HG03280 (cell line): ENCODE measurements at regions not wholly inside any gene's neighbourhood (a gene's known extent, or its start where the extent isn't known, plus 50 kb on each side); places are given as distances from the start of the nearest gene placed in this dataset.

Experiments
- ATAC-seq: cut with Tn5 transposase; IDR thresholded peaks from one replicate; pipeline ENCODE4 v1.9.1; 2021; ENCODE audit warnings: mild to moderate bottlenecking, moderate library complexity; ENCODE audit not compliant: unreplicated experiment

- no peak for ATAC-seq
Measured at GRCh38 chr14:36035675-36036074, 140.8 kb downstream of the PTCSC3 start.

DNA sequence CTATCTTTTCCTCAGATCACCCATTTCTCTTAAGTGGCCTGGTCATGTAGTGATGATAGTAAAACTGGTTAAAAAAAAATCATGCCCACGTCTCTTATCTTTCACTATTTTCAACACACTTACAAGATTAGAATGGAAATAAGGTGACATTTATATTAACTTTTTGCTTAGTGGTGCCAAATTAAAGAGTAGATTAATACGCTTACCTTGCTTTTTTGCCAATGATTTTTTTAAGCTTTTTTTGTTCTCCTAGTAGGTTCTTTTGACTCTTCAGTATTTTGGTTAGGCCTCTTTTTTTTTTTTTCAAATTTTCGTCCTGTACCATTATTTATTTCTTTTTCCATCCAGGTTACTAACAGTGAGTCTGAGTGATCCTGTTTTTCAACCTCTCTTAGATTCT lies 147.9 kb downstream of the PTCSC3 start:
- ATAC-seq, result no peak

GRCh38 chr14:36028218-36028617 lies 148.3 kb downstream of the PTCSC3 start:
- no peak for ATAC-seq

DNA sequence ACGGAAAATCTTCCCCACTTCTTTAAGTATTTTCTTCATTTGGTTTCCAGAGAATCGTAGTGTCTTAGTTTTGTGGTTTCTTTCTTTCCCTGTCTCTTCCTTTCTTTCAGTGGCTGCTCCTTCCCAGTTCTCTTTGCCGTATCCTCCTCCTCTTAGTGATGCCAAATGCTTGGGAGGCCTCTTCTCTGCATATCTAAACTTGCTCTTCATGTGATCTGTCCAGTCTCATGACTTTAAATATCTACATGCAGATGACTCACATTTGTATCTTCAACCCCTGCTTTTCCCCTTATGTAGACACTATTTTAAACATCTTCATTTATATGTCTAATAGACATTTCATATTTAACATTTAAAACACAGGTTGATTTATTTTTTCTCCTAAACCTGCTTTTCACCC lies 149.2 kb downstream of the PTCSC3 start:
- no peak for ATAC-seq

DNA sequence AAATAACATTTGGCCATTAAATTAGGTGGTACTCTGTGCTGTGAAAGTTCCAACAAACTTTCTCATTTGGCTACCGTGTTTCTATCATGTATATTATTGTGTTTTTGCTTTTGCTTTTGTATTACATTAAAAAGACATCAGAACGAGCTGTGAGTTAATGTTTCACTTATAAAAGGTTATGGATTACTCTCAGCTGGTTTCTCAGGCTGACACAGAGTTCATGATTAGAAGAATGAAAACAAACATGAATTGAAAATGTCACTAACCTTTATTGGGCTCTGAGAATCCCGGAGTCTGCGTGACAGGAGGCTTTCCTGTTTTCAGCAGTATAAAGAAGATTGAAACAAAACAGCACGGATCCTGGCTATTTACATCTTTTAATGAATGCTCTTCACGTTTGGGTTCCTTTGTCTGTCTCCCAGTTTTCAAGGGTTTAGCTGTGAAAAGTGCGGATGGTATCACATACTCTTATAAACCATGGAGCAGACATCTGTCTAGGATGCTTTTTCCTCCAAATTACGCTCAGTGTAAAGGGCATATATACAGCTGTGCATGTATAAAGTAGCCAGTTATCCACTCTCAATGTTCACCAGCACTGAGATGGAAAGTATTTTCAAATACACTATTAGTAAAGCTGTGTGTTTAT lies 153.6 kb downstream of the PTCSC3 start:
- ATAC-seq, result no peak

DNA sequence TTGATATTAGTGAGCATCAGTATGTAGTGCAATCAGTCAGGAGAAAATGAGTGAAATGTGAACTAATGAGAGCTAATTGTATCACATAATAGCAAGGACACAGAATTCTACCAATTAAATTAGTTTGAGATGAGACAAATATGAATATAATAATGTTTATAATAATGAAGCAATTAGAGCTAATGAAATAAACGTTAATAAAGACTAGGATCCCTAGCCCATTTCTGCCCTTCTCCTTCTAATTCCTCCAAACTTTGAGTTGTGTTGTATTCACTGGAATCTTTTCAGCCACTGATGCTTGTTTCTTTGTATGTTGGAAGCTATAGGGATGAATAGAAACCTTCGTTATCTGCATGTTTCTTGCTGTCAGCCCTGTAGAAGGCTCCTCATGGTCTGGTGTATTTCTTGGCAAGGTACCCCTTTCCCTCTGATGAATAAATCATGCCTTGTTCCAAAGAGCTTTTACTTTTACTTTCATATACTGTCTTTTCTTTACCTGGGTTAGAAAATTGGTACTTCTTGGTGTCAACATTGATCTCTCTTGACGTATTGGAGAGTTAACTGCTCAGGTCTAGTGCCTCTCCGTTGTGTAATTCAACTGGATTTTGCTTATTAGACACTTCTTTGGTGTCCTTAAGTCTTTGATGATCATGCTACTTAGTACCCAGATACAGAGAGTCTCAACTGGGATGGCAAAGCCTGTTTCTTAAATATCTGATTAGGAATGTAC lies 154.8 kb downstream of the PTCSC3 start:
- no peak for ATAC-seq

DNA sequence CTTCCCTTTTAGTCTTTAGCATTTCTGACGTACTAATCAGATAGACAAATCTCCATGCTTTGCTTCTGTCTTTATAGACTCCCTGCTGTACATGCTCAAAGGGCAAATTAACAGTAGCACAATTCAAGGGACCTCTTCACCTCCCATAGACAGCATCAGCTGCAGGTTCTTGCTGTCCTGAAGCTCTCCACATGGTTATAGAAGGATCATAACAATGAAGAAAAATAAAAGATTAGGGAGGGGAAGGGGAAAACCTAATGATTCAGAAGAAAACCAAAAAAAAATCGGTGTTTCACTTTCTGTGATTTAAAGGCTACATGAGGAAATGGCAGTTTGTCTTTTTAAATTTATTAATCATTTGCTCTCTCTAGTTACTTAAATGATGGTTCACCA lies 155.5 kb downstream of the PTCSC3 start:
- no peak for ATAC-seq

DNA sequence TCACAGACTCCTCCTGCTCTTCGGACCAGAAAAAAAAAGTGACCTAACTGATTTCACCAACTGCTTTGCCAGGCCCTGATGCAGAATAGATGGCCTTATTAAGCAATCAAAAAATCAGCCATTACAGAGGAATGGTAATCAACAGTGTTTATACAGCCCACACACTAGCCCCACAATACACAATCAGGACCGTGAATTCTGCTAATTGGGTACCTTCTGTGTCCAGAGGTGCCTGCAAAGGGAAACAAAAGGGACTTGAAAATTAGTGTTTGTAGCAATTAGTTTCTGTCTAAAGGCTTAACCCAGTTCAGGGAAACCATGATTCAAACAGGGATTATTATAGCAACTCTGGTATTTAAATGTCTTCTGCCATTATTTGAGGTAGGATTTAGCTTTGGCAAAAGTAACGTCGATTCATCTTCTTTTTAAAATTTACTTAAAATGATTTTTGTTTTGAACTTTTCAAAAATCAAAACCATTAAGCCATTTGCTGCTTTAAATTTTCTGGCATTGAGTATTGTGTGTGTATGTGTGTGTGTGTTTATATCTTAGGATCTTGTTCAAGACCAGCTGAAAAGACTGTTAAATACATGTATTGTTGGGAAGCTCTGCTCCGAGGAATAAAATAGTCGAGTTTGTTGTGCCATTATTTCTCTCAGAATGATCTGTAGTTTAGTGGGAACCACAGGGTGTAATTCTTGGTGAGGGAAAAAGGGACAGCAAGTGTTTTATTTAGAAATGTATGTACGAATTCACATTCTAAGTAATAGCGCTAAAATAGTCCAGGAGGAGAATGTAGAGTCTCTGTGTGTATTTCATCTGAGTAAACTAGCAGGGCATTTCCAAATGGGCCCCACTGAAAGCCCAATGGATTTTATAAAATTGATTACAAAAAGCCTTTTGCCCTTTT lies 156.1 kb downstream of the PTCSC3 start:
- no peak for ATAC-seq

GRCh38 chr14:36019126-36019525 lies 157.4 kb downstream of the PTCSC3 start:
- peak; percentile 85 for ATAC-seq

DNA sequence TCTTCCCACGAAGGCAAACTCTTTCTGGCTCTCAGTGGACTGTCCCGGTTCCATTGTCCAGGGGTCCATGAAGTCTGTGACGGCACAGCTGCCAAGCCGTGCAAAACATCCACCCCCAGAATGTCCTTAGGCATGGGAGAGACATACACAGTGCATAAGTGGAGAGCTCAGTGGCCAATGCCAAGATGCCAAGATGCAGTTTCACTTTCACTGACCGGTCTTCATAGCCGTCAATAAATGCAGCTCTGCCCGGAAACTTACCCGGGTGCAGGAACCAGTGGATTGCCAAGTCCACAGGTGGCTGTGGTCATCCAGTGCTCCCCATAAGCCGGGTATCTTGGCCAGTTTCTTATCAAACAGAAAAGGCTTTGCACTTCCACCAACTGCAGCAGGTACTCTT lies 162.3 kb downstream of the PTCSC3 start:
- ATAC-seq, result no peak

DNA sequence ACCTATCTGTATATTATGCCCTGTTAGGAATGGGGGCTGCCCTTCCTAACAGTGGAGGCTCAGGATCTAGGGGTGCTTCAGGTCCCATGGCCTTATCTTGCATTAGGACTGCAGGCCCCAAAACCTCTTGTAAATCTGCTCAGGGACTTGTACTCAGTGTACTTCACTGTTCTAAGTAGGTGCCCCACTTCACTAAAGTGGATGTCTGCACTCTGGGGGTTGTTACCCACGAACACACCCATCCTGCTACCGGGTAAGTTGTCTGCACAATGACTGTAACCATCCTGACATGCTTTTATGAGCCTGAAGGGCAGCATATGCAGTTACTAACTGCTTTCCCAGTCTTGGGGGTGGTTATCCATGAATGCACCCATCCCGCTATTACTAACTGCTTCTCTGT lies 163.0 kb downstream of the PTCSC3 start:
- ATAC-seq, result no peak

DNA sequence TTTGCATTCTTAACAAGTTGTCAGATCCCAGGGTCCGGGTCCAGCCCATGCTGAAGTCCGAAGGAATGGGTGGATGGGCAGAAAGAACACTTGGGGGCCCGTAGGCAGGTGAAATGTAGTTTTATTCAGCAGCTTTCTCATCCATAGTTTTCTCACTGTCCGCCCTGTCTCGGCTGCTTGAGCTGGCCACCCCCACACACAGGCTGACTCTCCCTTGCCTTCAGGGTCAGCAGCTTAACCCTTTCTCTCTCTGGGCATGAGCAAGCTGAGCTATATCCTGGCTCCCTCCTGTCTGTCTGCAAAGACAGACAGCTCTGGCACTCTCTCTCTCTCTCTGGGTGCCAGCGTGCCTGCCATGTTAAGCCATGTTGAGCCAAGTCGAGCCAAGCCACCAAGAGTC lies 163.9 kb downstream of the PTCSC3 start:
- no peak for ATAC-seq

- ATAC-seq, result no peak
Measured at GRCh38 chr14:36009643-36010042, 166.9 kb downstream of the PTCSC3 start.

DNA sequence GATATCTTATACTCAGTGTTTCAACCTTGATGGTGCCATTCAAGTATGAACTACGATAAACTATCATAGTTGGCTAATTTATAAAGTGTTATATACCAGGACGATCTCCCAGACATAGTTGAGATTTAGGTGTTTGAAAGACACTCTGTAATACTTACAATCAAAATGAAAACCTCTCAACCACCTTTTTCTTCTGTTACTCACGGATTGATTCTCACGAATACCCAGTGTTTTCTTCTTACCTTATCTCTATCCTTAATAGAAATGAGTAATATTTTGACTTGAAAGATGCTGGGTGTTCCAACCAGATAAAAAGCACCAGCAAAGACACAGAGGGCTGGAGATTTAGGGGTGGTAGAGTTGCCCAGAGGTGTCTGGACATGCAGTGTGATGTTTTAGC lies 169.9 kb downstream of the PTCSC3 start:
- ATAC-seq, result no peak

DNA sequence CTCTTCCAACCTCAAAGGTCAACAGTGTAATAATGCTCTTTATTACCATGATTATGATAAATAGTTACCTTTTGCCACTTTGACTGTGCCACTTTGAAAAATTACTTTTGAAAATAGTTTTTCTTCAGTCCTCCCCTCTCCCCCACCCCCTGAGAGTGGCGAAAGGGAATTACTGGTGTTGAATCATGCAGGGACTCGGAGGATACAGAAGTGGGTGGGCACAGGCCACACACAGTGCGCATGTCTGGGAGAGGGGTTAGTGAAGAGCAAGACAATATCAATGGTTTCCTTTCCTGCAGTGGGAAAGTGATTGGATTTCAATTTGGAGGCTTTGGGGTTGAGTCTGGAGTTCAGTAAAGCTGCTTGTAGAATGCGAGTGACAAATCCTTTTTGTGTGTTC lies 170.9 kb downstream of the PTCSC3 start:
- ATAC-seq, result no peak

DNA sequence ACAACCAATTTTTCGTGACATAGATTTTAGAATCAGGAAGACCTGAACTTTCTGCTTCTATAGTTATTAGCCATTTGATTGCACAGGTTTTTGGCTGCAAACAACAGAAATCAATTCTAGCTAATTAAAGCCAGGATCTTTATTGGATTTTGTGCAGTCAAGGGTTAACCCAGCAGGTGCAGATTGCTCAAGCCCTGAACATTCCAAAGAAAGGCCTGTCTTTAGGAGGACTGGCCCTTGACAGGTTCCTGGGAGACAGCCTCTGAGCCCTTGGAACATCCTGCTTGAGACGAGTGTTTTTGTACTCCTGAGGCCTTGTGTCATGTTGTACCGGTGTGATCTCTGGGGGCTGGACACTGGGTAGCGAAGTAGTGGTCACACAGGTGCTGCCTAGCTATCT lies 174.6 kb downstream of the PTCSC3 start:
- no peak for ATAC-seq

DNA sequence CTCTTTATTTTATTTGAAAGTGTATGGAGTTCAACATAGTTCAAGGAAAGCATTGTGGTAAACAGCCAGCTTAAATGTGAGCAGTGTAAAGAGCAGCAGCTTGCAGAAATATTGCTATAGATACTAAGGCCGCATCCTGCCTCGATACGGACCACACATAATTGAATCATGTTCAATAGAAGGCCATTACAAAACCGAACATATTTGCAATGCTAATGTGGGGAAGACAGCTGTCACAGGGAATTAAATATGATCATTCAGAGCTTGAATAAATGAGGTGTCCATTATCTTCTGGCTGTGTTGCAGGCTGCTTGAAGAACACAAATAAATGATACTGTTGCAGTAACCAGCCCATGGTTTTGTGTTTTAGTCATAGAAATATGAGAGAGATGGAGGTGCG lies 173.2 kb downstream of the BRMS1L start:
- ATAC-seq, result no peak

DNA sequence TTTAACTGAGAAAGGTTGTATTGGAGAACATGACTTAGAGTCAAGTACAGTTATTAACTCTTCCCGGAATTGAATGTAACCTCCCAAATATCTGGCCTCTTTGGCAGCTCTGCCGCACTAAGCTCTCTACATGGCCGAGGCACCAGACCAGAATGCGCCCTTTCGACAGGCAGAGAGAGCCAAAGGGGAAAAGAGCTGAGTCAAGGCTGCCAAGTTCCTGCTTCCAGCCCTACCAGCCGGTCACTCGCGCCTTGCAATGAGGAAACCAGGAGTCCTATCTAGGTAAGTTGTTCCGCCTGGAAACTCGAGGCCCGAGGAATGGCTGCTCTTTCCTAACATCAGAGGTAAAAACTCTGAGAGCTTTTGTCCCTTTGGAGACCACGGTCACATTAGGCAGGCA lies 172.2 kb downstream of the BRMS1L start:
- no peak for ATAC-seq

GRCh38 chr14:35993684-35993960 lies 167.5 kb downstream of the BRMS1L start:
- no peak for ATAC-seq

DNA sequence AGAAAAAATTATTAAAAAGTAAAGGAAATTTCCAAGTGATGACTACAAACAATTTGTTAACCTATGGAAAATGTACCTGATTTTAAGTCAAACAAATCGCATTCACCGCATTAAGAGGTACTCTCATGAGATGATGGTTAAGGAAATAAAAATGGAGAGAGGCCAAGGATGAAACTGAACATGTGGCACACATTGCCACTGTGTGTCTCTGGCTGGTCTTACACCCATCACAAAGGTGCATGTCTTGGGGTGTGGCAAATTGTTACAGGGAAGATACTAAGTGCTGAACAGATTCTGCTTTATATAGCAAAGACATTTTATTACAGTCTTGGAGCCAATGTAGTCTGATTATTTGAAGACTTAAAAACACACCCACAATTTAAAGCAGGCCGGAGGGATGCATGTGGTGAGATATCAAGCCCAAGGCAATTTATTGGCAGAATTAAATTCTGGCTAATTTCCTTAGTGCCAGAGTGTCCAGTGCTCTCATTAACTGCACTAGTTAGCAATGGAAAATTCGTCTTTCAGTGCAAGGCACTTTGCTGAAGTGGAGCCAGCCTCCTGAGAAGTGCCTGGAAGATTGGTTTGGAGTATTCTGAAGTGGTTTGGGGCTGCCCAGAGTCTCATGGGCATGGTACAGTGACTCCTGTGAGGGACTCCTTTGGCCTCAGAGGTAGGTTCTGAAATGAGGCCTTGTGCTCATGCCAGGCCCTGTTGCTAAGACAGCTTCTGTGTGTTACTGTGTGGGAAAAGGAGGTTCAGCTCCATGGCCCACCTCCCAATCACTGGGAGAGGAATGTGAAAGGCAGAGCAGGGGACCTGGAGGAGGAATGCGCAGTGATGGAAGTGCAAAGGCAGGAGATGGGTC lies 166.9 kb downstream of the BRMS1L start:
- ATAC-seq, result no peak

GRCh38 chr14:35991356-35991755 lies 165.2 kb downstream of the BRMS1L start:
- no peak for ATAC-seq
